ENCODE measurements at regions not wholly inside any gene's neighbourhood (a gene's known extent, or its start where the extent isn't known, plus 50 kb on each side); places are given as distances from the start of the nearest gene placed in this dataset.

- no peak for TF ChIP-seq ZNF639 (tag by site-specific recombination; IDR thresholded peaks at IDR 0.05)
- no peak for TF ChIP-seq CTCF (tag by site-specific recombination; IDR thresholded peaks at IDR 0.05)
These were observed 339.5 kb upstream of the C1orf87 start for GRCh38 chr1:60413091-60413490.

All from HEK293 (cell line).